ENCODE measurements at regions not wholly inside any gene's neighbourhood (a gene's known extent, or its start where the extent isn't known, plus 50 kb on each side); places are given as distances from the start of the nearest gene placed in this dataset.

- TF ChIP-seq, protein P1, sequence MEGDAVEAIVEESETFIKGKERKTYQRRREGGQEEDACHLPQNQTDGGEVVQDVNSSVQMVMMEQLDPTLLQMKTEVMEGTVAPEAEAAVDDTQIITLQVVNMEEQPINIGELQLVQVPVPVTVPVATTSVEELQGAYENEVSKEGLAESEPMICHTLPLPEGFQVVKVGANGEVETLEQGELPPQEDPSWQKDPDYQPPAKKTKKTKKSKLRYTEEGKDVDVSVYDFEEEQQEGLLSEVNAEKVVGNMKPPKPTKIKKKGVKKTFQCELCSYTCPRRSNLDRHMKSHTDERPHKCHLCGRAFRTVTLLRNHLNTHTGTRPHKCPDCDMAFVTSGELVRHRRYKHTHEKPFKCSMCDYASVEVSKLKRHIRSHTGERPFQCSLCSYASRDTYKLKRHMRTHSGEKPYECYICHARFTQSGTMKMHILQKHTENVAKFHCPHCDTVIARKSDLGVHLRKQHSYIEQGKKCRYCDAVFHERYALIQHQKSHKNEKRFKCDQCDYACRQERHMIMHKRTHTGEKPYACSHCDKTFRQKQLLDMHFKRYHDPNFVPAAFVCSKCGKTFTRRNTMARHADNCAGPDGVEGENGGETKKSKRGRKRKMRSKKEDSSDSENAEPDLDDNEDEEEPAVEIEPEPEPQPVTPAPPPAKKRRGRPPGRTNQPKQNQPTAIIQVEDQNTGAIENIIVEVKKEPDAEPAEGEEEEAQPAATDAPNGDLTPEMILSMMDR (IDR thresholded peaks at IDR 0.05; ENCODE audit: insufficient read depth, low read depth, low read length) = no peak
- H3K4me3 ChIP-seq (ENCODE audit: low read depth, low read length) = no peak overlapping the region
- no peak for DNase-seq (ENCODE audit: low read depth)
These were observed 307.2 kb downstream of the ATP23 start for GRCh38 chr12:58248599-58248998.

- DNase-seq (ENCODE audit: low read depth) = peak; percentile 14
- no peak overlapping the region for H3K4me3 ChIP-seq (ENCODE audit: low read depth, low read length)
- TF ChIP-seq, protein P1 (IDR thresholded peaks at IDR 0.05; ENCODE audit: insufficient read depth, low read depth, low read length) = no peak
These were observed 308.2 kb downstream of the ATP23 start for GRCh38 chr12:58249610-58250009.

DNA sequence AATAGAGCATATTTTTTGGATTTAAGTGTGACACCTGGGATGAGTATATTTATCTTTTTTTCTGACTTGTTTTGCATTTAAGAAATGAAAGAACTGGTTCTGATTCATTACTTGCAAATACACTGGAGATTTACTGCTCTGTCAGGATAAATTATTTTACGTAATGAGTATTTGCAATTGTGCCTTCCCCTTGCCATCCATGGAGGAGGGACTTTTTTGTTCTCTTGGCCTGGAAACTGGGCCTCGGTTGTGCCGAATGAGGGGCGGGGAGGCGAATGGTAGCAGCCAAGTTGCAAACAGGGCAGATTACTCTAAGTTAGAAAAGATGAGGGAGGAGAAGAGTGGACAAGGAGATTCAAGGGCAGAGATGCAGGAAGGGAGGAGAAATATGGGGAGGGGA lies 308.7 kb downstream of the ATP23 start:
- TF ChIP-seq, protein P1 (IDR thresholded peaks at IDR 0.05; ENCODE audit: insufficient read depth, low read depth, low read length) = no peak
- no peak overlapping the region for H3K4me3 ChIP-seq (ENCODE audit: low read depth, low read length)
- DNase-seq (ENCODE audit: low read depth) = no peak

GRCh38 chr12:58252914-58253313 lies 311.5 kb downstream of the ATP23 start:
- DNase-seq (ENCODE audit: low read depth) = no peak
- H3K4me3 ChIP-seq (ENCODE audit: low read depth, low read length) = no peak overlapping the region
- TF ChIP-seq, protein P1 (IDR thresholded peaks at IDR 0.05; ENCODE audit: insufficient read depth, low read depth, low read length) = no peak

DNA sequence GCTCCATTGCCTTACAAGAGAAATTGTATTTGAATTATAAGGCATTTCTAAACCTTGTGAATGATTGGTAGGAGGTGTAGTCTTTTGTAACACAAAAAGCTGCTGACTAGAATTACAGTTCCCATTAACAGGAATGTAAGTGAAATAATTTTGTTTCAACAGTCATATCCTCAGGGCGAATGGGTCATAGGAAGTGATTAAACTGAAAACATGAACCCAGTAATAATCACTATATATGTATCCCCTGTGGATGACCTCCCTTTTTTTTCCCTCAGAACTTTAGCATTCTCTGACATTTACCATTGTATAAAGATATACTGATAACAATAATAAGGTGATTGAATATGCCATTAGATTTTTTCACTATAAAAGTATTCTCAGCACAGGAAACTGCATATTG lies 312.3 kb downstream of the ATP23 start:
- TF ChIP-seq, protein P1 (IDR thresholded peaks at IDR 0.05; ENCODE audit: insufficient read depth, low read depth, low read length) = no peak
- DNase-seq (ENCODE audit: low read depth) = no peak
- H3K4me3 ChIP-seq (ENCODE audit: low read depth, low read length) = no peak overlapping the region

DNA sequence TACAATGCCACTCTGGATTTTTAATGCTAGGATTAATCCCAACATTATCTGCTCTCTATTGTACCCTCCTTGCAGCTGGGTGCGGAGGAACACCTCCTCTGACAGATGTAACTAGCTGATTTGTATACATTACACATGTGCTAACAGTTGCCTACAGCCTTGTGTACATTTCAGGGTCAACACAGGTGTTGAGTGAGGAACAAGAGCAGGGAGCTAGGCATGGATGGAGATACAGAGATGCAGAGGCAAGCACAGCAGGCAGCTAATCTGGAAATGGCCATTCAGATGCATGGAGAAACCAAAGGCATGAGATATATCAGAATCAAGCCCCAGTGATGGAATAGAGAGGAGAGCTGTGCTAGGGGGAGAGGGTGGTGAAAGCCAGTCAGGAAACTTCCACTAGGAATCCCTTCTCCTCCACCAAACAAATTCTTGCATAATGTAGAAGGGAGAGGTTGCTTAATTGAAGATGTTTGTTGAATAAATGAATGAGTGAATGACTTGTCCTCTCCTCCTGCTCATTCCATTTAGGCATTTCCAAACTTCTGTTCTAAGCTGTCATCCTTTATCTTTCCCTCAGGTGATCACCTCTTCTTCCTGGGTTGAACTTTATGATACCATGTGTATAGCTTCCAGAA lies 313.2 kb downstream of the ATP23 start:
- H3K4me3 ChIP-seq (ENCODE audit: low read depth, low read length) = no peak overlapping the region
- TF ChIP-seq, protein P1 (IDR thresholded peaks at IDR 0.05; ENCODE audit: insufficient read depth, low read depth, low read length) = no peak
- peak; percentile 6 for DNase-seq (ENCODE audit: low read depth)

DNA sequence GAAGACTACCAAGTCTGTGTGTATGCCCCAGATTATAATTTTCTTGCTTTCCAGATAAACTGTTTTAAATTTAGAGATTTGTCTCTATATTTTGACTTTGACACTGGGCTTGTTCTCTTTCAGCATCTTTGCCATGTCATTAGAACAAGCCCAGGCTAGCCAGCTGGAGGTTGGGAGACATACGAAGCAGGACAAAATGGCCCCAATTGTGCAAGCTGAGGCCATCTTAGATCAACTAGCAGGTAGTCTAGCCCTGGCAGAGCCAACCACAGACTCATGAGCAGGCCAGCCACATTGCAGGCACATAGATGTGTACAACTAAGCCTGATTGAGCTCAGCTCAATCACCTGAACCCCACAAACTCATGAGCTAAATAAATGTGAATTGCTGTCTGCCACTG lies 321.4 kb downstream of the ATP23 start:
- TF ChIP-seq, protein P1 (IDR thresholded peaks at IDR 0.05; ENCODE audit: insufficient read depth, low read depth, low read length) = no peak
- DNase-seq (ENCODE audit: low read depth) = no peak
- H3K4me3 ChIP-seq (ENCODE audit: low read depth, low read length) = no peak overlapping the region

Measured in fibroblast of villous mesenchyme (primary cell).